22Rv1 (cell line): ENCODE measurements at regions not wholly inside any gene's neighbourhood (a gene's known extent, or its start where the extent isn't known, plus 50 kb on each side); places are given as distances from the start of the nearest gene placed in this dataset.

Experiments used
- H3K27ac ChIP-seq: fragments of 450-650 bp; 2 replicates; pipeline ENCODE4 v1.5.1; 2017
- ZFX ChIP-seq: fragments of 450-650 bp; IDR thresholded peaks from 2 replicates; pipeline ENCODE4 v1.6.1; 2017; ENCODE audit warnings: antibody characterized with exemption, borderline replicate concordance
- TF ChIP-seq, protein P1 (sequence below): fragments of 450-650 bp; IDR thresholded peaks from 2 replicates; pipeline ENCODE4 v1.5.1; 2017; ENCODE audit warnings: mild to moderate bottlenecking

DNA sequence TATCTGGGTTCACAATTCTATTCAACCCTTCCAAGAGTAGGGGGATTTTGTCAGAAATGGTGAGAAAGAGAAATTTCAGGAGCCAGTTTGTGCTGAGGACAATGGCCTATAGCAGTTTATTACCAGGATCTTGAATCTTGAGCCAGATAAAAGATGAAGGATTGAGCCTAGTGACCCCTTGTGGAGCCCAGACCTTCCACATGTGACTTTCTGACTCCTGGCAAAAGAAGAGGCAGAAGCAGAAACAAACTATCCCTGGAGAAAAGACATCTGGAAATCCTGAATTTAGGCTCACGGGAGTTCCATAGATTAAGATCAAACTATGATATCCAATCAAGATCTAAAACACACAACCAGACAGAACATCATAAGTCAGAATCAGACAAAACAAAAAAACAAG, 60.9 kb upstream of the CHRM2 start:
- H3K27ac ChIP-seq = no peak overlapping the region
- TF ChIP-seq, protein P1, sequence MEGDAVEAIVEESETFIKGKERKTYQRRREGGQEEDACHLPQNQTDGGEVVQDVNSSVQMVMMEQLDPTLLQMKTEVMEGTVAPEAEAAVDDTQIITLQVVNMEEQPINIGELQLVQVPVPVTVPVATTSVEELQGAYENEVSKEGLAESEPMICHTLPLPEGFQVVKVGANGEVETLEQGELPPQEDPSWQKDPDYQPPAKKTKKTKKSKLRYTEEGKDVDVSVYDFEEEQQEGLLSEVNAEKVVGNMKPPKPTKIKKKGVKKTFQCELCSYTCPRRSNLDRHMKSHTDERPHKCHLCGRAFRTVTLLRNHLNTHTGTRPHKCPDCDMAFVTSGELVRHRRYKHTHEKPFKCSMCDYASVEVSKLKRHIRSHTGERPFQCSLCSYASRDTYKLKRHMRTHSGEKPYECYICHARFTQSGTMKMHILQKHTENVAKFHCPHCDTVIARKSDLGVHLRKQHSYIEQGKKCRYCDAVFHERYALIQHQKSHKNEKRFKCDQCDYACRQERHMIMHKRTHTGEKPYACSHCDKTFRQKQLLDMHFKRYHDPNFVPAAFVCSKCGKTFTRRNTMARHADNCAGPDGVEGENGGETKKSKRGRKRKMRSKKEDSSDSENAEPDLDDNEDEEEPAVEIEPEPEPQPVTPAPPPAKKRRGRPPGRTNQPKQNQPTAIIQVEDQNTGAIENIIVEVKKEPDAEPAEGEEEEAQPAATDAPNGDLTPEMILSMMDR = no peak
- TF ChIP-seq ZFX = no peak

DNA sequence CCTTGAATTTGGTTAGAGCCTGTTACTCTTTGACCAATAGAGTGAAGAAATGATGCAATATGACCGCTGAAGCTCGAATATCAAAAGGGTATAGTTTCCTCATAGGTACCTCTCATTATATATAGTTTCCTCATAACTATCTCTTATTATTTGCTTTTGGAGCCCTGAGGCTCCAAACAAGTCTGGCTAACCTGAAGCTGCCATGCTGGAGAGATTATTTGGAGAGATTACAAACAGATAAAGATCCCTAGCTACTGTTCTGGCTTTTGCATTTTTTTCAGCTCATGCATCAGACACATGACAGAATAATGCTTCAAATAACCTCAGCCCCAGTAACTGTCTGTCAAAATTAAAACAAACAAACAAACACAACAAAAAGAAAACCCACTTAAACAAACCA, 65.4 kb upstream of the CHRM2 start:
- TF ChIP-seq, protein P1 = no peak
- TF ChIP-seq ZFX = no peak
- H3K27ac ChIP-seq = no peak overlapping the region

DNA sequence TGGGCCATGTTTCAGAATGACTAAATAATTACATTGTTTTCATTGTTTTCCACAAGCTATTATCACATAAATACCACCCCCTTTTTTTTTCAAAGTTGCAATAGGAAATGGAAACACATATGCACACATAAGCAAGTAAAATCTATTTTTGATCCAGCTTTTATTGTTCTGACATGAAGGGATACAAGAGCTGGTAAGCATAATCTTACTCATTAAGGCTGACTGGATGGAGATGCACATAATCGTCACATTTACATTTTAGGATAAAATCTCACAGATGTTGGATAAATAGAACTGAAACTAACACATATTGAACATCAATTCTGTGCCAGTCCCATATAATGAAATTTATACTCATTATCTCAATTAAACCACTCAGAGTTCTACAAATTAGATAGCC, 84.5 kb upstream of the CHRM2 start:
- TF ChIP-seq, protein P1 = no peak
- no peak for TF ChIP-seq ZFX
- H3K27ac ChIP-seq = no peak overlapping the region

DNA sequence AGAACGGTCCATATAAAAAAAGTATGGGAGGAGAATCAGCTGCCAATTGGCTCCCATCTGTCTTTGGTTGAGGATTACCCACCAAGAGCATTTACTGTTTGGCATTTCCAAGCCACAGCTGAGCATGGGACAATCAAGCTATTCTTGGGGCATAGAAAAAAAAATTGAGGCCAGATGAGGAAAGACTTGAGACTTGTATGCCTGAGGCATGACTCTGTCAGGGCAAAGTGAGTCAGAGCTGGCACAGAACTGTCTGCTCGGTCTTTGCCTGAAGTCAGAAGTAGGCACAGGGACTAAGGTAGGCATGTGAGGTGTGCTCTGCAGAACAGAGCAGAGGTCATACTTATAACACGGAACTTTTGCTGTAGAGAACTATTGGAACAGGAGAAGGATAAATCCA, 126.5 kb upstream of the CHRM2 start:
- TF ChIP-seq, protein P1 = no peak
- no peak for TF ChIP-seq ZFX
- no peak overlapping the region for H3K27ac ChIP-seq

DNA sequence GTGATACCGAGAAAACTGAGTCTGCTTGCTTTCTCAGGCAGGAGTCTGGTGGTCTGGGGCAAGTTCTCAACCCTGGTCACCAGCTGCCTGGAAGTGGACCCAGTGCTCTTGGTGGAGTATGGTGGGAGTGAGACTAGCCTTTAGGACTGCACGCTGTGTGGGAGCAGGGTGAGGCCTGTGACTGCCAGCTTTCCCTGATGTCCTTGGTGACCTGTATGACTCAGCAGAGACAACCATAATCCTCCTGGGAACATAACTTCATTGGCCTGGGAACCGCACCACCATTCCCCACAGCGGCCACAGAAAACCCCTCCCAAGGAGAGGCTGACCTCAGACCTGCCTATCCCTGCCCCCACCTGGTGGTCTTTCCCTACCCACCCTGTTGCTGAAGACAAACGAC, 139.5 kb upstream of the CHRM2 start:
- H3K27ac ChIP-seq = no peak overlapping the region
- TF ChIP-seq, protein P1 = no peak
- TF ChIP-seq ZFX = no peak

DNA sequence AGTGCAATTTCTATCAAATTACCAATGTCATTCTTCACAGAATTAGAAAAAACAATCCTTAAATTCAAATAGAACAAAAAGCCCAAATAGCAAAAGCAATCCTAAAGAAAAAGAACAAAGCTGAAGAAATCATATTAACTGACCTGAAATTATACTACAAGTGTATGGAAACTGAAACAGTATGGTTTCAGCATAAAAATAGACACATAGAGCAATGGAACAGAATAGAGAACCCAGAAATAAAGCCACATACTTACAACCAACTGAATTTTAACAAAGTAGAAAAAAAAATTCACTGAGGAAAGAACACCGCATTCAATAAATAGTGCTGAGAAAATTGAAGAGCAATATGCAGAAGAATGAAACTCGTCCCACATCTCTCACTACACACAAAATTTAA, 142.0 kb upstream of the CHRM2 start:
- H3K27ac ChIP-seq = no peak overlapping the region
- TF ChIP-seq, protein P1 = no peak
- no peak for TF ChIP-seq ZFX

DNA sequence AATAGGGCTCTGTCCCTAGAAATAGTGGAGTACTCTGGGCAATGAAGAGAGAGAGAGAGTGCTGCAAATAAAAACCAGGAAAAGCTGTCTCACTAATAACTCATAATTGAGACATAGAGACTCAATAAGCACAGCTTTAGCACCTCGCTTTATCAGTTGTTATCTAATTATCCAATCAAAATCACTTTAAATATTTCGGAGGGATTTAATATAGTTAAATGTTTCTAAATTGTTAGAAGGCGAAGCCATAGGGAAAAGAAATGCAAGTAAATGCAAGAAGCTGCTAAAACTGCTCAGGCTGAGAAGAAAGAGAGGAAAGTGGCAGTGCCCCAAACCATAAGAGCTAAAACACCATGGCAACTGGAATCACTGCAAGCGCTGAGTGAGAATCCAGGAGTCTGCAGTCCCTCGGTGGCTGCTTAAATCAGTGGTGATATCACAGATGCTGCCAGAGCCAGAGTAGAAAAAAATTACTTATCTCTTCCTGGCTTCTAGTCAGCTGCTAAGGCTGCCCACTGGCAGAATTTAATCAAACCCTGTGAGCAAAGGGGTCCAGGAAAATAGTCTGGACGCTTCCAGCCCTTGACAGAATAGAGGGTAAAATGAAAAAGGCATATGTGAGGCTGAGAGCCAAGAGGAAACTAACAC, 150.4 kb upstream of the CHRM2 start:
- no peak for TF ChIP-seq ZFX
- TF ChIP-seq, protein P1 = no peak
- H3K27ac ChIP-seq = no peak overlapping the region
